Suppressor macrophage (primary cell): ENCODE measurements at regions not wholly inside any gene's neighbourhood (a gene's known extent, or its start where the extent isn't known, plus 50 kb on each side); places are given as distances from the start of the nearest gene placed in this dataset.
A peak's percentile ranks its signal among the peaks of the same experiment; 100 is the strongest.

Experiments used
- DNase-seq, 4 experiments: peaks; one replicate each; pipeline ENCODE4 v3.0.0-alpha.2; 2020 to 2022

GRCh38 chr4:65865489-65865888, 195.2 kb upstream of the EPHA5 start:
- peak in 2 of 4 experiments; percentile 1 to 6 for DNase-seq

DNA sequence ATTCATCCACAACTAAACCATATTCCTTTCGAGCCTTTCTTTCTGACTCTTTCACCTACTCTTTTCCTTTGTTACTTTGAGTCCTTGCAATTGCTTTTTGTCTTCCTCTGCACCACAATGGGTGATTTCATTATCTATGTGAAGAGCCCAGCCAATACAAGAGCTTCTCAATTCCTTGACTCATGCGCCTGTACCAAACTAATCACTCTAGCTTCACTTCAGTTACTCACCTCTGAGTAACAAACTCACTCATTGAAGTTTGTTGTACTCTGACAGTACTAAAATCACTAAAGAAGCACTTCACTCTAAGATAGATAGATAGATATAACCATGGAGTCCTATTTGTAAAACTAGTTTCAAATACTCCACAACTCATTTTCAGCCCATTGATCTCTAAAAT, 191.7 kb upstream of the EPHA5 start:
- DNase-seq = no peak

DNA sequence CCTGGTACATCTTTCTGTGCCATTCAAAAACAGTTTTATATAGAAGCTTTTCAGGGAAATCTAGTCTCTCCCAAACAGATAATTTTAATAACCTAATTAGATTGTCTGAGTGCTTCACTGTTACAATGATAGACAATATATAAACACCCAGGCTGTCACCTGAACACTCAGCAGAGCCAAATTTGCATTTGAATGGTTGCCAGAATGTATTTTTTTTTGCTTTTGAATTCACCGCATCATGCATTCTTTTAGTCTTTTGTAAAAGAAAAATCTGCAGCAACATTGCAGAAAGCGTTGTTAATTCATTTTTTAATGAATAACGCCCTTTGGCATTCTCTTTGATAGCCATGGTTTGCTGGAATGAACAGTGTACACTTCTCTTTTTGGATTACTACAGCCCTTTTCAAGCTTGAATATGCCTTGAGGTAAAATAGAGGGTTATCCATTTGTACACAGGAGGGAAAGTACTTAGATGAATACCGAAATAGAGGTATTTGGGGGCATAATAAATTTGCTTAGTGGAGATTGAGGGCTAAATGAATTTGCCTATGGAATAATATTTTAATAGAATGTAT, 175.0 kb upstream of the EPHA5 start:
- no peak for DNase-seq

- DNase-seq = no peak
These were observed 169.1 kb upstream of the EPHA5 start for GRCh38 chr4:65839164-65839931.

DNA sequence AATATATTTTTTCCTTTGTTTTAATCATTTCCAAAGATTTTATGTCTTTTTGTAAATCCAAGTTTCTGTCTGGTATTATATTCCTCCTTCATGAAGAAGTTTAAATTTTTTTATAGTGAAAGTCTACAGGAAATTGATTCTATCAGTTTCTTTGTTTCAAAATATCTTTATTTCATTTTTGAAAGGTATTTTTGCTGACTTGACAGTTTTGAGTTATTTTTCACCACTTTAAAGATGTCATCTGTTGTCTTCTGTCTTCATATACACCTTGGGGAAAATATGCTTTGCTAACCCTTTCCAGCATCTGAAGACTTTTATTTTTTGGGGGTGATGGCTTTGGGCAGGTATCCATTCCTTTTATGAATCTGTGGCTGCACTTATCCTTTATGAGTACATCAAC, 164.4 kb upstream of the EPHA5 start:
- no peak for DNase-seq

DNA sequence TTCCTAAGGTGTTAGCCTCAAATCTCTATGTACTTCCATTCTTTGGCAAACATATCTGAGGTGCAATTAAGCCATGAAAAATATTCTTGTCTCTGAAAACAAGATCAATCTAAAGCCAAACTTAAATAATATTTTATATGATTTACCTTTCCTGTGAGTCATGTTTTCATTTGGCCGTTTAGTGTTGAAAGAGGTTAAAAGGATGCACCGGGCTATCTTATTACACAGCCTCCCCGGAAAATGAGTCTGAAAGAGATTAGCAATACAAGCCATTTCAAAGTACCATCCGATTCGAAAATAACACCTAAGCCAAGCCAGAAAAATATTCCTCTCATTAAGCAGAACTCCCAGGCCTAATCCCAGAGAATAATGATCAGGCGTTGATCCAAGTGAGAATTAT, 161.5 kb upstream of the EPHA5 start:
- DNase-seq = no peak

DNA sequence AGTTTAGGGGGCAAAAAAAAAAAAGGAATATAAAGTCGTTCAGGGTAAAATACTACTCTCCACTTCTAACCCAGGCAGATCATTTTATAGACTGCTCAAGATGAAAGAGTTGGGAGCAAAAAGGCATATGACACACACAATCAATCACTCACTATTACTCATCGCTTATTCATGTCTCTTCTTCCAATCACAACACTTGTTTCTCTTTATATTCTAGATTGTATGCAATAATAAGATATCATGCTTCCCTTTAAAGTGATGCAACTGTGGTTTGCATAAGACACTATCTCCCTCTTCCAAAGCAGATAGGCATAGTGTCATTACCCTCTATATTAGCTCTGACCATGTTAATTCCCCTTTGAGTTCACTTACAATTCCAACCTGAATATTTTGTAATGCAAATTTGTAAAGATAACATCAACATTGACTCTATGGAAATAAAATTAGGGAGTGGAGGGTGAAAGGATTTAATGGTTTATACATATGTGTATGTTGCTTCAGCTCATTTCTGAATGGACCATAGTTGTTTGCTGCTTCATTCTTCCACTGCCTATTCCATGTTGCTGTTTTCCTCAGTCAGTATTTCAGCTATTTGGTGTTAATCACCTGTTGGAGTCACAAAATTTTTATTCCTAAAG, 154.9 kb upstream of the EPHA5 start:
- no peak for DNase-seq

- no peak for DNase-seq
These were observed 148.9 kb upstream of the EPHA5 start for GRCh38 chr4:65819192-65819591.

DNA sequence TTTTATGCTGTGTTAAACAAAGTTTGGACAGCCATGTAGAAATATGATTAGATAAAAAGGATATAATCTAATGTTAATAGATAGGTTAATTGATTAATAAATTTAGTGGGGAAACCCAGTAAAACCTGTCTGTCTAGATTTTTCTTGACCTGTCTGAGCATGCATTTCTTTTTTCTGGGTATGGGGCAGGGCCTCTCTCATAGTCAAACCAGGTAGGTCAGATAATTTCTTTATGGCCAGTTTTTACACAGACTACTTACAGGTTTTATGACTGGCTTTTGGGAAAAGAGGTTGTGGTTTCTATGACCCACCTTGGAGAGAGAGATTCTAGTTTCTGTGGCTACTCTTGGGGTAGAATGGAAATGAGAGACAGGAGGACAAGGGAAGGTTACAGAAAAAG, 135.6 kb upstream of the EPHA5 start:
- no peak for DNase-seq

GRCh38 chr4:65799513-65799912, 129.2 kb upstream of the EPHA5 start:
- DNase-seq = no peak

DNA sequence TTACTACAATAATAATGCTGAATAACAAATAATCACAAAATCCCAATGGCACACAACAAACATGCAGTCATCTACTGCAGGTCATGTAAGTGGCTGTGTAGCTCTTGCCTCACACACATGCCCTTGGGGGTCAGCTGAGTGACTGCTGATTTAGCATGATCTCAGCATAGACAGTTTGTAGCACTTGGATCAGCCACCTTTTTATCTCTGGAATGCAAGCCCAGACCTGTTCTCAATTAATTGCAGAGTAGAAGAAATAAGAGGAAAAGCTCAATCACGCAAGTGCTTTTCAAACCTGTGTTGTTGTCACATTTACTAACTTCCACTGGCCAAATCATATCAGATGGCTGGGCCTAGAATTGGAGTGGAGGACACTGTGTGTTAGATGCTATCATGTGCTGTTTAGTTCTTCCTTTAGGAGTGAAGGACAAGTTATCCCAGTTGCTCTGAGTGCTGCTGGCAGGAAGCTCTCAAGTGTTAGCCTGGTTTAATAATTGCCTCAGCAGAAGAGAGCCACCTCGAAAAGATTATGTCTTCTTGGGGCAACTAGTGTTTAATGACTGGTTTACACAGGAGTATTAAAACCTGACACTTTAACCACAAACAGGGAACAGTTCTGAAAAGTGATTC, 128.3 kb upstream of the EPHA5 start:
- DNase-seq = no peak

GRCh38 chr4:65791812-65792308, 121.6 kb upstream of the EPHA5 start:
- no peak for DNase-seq

GRCh38 chr4:65791111-65791811, 121.0 kb upstream of the EPHA5 start:
- no peak for DNase-seq

GRCh38 chr4:65789805-65790204, 119.5 kb upstream of the EPHA5 start:
- no peak for DNase-seq

- no peak for DNase-seq
These were observed 119.1 kb upstream of the EPHA5 start for GRCh38 chr4:65789341-65789740.

GRCh38 chr4:65777270-65777669, 107.0 kb upstream of the EPHA5 start:
- no peak for DNase-seq

DNA sequence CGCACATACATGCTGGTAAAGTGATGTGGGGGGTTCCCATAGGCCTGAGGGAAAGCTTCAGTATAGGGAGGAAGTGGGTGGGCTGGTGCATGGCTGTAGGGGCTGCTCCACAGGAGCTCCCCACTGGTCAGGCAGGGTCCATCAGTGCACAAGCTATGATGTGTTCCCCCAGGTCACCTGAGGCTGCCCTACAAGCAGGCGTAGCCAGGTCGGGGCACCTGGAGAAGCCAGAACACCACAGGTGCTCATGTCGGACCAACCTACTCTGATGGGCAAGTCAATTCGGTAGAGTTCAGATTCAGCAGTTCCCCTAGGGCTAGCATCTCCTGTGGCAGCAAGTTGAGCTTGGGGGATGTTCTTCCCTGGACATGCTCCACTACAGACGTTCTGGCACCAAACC, 103.3 kb upstream of the EPHA5 start:
- DNase-seq = no peak

DNA sequence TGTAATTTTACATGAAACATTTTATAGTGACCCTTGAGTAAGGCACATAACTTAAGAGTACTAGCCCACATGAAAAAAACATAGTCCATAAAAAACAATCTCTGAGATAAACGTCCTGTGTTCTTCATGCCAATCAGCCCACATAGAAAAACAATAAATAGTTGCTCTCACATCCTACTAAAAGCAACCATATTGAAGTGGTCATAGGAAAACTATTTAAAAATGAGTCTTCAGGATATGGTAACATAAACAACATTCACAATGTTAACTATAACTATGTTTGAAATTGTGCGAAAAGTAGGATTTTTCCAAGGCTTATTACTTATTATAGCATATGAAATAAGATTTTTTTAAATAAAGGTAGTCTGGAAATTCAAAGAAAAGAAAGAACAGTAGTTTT, 77.1 kb upstream of the EPHA5 start:
- DNase-seq = no peak

GRCh38 chr4:65738134-65738533, 67.8 kb upstream of the EPHA5 start:
- no peak for DNase-seq

- DNase-seq = no peak
These were observed 67.4 kb upstream of the EPHA5 start for GRCh38 chr4:65737672-65738071.

DNA sequence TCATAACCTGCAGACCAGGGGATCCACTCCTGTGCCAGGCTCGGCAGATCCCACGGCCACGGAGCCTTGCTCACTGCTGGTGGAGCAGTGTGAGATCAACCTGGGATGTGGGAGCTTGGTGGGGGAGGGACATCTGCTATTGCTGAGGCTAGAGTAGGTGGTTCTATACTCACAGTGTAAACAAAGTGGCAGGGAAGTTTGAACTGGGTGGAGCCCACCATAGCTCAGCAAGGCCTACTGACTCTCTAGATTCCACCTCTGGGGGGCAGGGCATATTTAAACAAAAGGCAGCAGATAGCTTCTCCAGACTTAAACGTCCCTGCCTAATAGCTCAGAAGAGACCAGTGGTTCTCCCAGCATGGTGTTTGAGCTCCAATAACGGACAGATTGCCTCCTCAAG, 54.7 kb upstream of the EPHA5 start:
- no peak for DNase-seq
